SKM-1 treated with dmso at 0.1 percent for 144 hours (cell line): ENCODE measurements at regions not wholly inside any gene's neighbourhood (a gene's known extent, or its start where the extent isn't known, plus 50 kb on each side); places are given as distances from the start of the nearest gene placed in this dataset.
"Not testable (repeated sequence)": the region's sequence is repeated elsewhere in the genome, so short reads cannot be mapped to it uniquely, and the experiment has no call there.

Experiments
- DNase-seq: peaks from one replicate; lab custom pipeline; 2025; ENCODE audit not compliant: unreplicated experiment; lab: John Stamatoyannopoulos, UW

- DNase-seq = not testable (repeated sequence)
Measured at GRCh38 chr13:63829609-63830008, 2414.0 kb upstream of the PCDH20 start.

- DNase-seq = not testable (repeated sequence)
Measured at GRCh38 chr13:63821785-63822184, 2406.1 kb upstream of the PCDH20 start.

GRCh38 chr13:63811428-63812004 is 2395.9 kb upstream of the PCDH20 start:
- not testable (repeated sequence) for DNase-seq

- DNase-seq = not testable (repeated sequence)
Measured at GRCh38 chr13:63791134-63791533, 2375.5 kb upstream of the PCDH20 start.

GRCh38 chr13:63774133-63774532 is 2358.5 kb upstream of the PCDH20 start:
- no peak for DNase-seq

GRCh38 chr13:63773476-63773875 is 2357.8 kb upstream of the PCDH20 start:
- DNase-seq = no peak

- DNase-seq = not testable (repeated sequence)
Measured at GRCh38 chr13:63757683-63758082, 2342.0 kb upstream of the PCDH20 start.

- DNase-seq = not testable (repeated sequence)
Measured at GRCh38 chr13:63749857-63750256, 2334.2 kb upstream of the PCDH20 start.

GRCh38 chr13:63741814-63742101 is 2326.1 kb upstream of the PCDH20 start:
- not testable (repeated sequence) for DNase-seq

GRCh38 chr13:63741029-63741813 is 2325.6 kb upstream of the PCDH20 start:
- no peak for DNase-seq

GRCh38 chr13:63739112-63739735 is 2323.6 kb upstream of the PCDH20 start:
- DNase-seq = not testable (repeated sequence)

GRCh38 chr13:63737418-63737817 is 2321.8 kb upstream of the PCDH20 start:
- no peak for DNase-seq

- no peak for DNase-seq
Measured at GRCh38 chr13:63731896-63732295, 2316.2 kb upstream of the PCDH20 start.

GRCh38 chr13:63712159-63712558 is 2296.5 kb upstream of the PCDH20 start:
- DNase-seq = not testable (repeated sequence)

- no peak for DNase-seq
Measured at GRCh38 chr13:63706751-63707150, 2291.1 kb upstream of the PCDH20 start.

- no peak for DNase-seq
Measured at GRCh38 chr13:63704521-63704920, 2288.9 kb upstream of the PCDH20 start.

GRCh38 chr13:63700350-63700749 is 2284.7 kb upstream of the PCDH20 start:
- no peak for DNase-seq

- DNase-seq = no peak
Measured at GRCh38 chr13:63699948-63700347, 2284.3 kb upstream of the PCDH20 start.

GRCh38 chr13:63696055-63696454 is 2280.4 kb upstream of the PCDH20 start:
- no peak for DNase-seq

GRCh38 chr13:63693696-63694095 is 2278.0 kb upstream of the PCDH20 start:
- DNase-seq = no peak

GRCh38 chr13:63691474-63691873 is 2275.8 kb upstream of the PCDH20 start:
- no peak for DNase-seq

- peak; percentile 34 for DNase-seq
Measured at GRCh38 chr13:63690672-63691071, 2275.0 kb upstream of the PCDH20 start.
